T-helper 2 cell (primary cell): ENCODE measurements at regions not wholly inside any gene's neighbourhood (a gene's known extent, or its start where the extent isn't known, plus 50 kb on each side); places are given as distances from the start of the nearest gene placed in this dataset.

Experiments used
- DNase-seq, 5 experiments: peaks; one replicate each; pipeline versions ENCODE4 v3.0.0 to v3.0.0-alpha.2; 2012 to 2022

GRCh38 chr22:48708558-48709245 lies 1119.0 kb downstream of the BRD1 start:
- DNase-seq, result no peak

GRCh38 chr22:48707763-48708557 lies 1119.7 kb downstream of the BRD1 start:
- DNase-seq, result no peak

DNA sequence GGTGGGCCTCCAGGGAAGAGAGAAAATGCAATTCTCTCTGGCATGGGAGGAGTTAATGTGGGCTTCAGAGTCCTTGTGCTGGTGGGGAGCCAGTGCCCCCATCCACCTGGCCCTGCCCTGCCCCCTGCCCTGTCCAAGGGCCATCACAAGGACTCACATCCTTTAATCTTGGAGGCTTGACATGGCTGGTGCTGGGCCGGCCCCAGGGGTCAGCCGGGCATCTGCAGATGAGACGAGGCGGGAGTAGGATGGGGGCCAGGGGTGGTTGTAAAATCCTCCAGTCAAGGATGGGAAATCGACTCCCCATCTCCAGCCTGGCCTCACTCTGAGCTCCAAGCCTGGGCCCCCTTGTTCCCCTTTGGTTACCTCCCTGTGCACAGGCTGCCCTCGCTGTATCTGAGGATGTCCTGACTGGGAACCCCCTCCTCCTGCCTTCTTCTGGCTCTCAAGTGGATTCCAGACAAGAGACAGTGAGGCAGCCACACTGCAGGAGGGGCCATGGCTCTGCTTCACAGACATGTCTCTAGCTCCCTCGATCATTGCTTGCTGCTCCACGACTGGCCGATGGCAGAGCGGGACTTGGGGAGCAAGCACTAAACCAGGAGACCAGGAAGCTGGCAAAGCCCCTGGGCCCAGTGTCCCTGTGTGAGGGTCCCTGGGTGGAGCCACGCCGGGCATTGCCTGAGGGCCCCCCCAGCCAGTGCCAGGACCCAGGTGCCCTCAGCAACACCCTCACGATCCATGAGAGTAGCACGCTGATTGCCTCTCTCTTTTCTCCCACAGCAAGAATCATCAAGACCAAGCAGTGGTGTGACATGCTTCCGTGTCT lies 1120.5 kb downstream of the BRD1 start:
- no peak for DNase-seq

- DNase-seq, result no peak
Observed at GRCh38 chr22:48705917-48706605, 1121.6 kb downstream of the BRD1 start.

GRCh38 chr22:48705159-48705916 lies 1122.3 kb downstream of the BRD1 start:
- no peak for DNase-seq

- no peak for DNase-seq
Observed at GRCh38 chr22:48704335-48704734, 1123.3 kb downstream of the BRD1 start.

DNA sequence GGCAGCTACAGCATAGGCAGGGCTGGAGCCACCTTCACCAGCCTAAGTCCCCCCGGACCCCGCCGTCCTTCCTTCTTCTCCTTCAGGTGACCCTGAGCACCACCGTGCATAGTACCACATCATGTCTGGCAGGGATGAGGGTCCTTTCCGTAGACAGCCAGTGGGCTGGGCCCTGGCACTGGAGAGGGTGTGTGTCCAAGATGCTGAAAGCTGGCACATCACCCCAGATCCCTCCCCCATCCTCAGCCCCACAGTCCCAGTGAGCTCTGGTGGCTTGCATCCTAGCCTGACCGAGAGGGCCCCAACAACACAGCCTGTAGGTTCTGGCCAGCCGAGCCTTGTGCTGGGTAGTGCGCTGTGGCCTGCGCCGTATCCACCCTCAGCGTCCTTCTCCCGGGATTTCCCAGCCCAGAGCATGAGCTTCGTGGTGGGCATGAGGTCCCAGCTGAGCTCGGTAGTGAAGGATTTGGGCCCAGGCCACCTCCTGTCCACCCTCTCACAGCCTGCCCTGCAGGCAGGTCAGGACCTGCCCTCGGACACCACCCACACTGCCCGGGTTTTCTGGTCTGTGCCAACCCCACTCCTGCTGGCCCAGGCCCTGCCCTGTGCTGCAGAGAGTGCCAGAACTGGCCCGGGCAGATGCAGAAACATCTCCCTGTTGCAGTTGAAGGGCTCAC lies 1124.3 kb downstream of the BRD1 start:
- DNase-seq, result no peak

GRCh38 chr22:48702573-48703264 lies 1125.0 kb downstream of the BRD1 start:
- no peak for DNase-seq

DNA sequence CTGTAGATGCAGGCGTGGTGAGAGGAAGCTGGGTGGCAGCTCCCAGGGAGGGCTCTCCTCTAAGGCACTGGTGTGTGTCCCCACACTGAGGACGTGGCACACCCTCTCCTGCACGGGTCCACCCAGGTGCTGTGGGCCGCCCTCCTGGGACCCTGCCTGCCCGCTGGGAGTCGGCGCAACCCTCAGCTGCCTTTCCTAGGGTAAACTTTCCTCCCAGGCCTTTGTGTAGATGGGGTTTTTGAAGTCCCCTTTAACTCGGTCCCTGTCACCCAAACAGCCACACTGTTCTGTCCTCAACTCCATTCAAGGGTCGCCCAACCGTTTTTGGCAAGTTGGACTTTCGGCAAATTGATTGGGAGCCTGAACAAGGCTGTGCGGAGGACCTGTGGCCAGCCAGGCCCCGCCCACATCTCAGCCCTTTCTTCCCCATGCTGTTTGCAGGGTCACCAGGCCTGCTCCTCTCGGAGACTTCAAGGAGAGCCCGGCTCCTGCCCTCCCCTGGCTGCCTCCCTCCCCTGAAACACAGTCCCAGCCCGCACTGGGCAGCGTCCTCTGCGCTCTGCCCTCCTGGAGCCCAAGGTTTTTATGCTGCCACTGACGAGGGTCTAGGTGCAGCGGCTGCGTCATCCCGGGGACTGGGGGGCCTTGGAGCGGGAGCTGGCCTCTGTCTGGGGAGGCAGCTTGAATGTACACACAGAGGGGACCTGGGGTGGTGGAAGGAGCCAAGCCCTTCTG lies 1126.2 kb downstream of the BRD1 start:
- DNase-seq, result no peak

DNA sequence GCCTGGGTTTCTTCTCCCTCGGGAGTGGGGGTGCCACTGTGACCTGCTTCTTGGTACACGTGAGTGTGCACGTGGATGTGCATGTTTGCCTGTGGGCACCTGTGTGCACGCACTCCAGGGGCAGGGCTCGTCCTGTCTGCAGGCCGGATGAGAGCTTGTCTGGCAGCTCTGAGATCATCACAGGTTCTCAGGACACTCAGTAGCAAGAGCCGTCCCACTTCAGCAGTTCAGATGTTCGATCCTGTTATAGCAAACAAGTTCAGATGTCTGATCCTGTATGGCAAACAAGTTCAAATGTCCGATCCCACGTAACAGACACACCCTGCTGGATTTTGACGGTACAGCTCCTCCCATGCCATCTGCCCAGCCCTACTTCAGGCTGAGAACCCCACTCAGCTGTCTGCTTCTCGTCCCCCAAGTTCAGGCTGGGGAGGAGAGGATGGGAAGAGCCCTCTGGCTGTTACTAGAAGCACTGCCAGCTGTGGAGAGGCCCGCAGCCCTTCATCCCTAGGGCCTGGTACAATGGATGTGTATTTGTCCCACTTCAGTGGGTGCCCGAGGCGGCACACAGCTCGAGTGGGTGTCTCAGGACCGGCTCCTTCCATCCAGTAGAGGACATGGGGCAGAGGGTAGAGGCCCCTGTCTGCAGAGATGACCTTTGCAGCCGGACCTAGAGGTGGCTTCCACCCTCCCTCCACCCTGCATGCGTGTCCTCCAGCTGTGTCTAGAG lies 1126.9 kb downstream of the BRD1 start:
- DNase-seq, result no peak

GRCh38 chr22:48700180-48700565 lies 1127.5 kb downstream of the BRD1 start:
- no peak for DNase-seq

DNA sequence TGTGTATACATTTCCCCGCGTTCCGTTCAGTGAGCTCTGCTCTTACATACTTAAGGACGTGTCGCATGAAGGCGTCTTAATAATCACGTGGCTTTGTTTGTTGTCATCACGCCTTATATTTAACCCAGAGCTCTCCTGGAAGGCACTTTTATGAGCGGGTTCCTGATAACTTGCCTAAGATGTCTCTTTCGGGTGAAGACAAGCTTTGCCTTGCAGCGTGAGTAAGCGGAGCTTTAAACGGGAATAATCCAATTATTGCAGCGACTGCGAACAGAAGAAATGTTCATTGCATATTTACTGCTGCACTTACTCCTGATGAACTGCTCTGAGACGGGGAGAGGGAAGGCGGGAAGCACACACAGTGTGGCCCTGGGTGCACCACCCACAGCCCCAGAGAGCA lies 1128.2 kb downstream of the BRD1 start:
- no peak for DNase-seq

- no peak for DNase-seq
Observed at GRCh38 chr22:48698618-48699017, 1129.1 kb downstream of the BRD1 start.

DNA sequence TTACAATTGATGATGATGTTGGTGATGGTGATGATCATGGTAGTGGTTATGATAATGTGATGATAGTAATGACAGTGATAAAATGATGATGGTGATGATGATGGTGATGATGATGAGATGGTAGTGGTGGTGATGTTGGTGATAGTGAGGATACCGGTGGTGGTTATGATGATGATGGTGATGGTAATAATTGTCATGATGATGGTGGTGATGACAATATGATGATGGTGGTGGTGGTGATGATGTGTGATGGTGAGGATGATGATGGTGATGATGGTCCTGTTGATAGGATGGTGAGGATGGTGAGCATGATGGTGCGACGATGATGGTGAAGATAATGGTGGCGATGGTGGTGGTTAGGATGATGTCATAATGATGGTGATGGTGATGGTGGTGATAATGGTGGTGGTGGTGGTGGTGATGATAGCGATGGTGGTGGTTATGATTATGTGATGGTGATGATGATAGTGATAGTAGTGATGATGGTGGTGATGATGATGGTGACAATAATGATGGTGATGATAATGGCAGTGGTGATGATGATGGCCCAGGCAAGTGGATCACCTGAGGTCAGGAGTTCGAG lies 1129.9 kb downstream of the BRD1 start:
- DNase-seq, result no peak

GRCh38 chr22:48697223-48697622 lies 1130.5 kb downstream of the BRD1 start:
- DNase-seq, result no peak

GRCh38 chr22:48696371-48696770 lies 1131.3 kb downstream of the BRD1 start:
- DNase-seq, result no peak

GRCh38 chr22:48695731-48696305 lies 1131.9 kb downstream of the BRD1 start:
- no peak for DNase-seq

GRCh38 chr22:48695251-48695650 lies 1132.4 kb downstream of the BRD1 start:
- no peak for DNase-seq
